PC-9 (cell line): ENCODE measurements at regions not wholly inside any gene's neighbourhood (a gene's known extent, or its start where the extent isn't known, plus 50 kb on each side); places are given as distances from the start of the nearest gene placed in this dataset.

Source experiments
- CTCF ChIP-seq: fragments of 200-600 bp; sonication (generic); conservative IDR thresholded peaks from 2 replicates; pipeline ENCODE4 v1.6.1; 2017; ENCODE audit warnings: mixed run types, antibody characterized with exemption, mild to moderate bottlenecking, moderate library complexity
- EZH2 ChIP-seq: fragments of 200-600 bp; sonication (generic); IDR thresholded peaks from 2 replicates; pipeline ENCODE4 v1.8.0; 2017; ENCODE audit warnings: antibody characterized with exemption, low read depth

GRCh38 chr12:66885115-66885875 is 206.4 kb upstream of the GRIP1 start:
- TF ChIP-seq CTCF, result no peak
- no peak for TF ChIP-seq EZH2
